Endothelial cell of hepatic sinusoid (primary cell): ENCODE measurements at regions not wholly inside any gene's neighbourhood (a gene's known extent, or its start where the extent isn't known, plus 50 kb on each side); places are given as distances from the start of the nearest gene placed in this dataset.

Source experiments
- in situ Hi-C: cut with HindIII; loops from 2 replicates; pipeline ENCODE4 v1.10.0; 2017; ENCODE audit warnings: low sequenced_read_pairs

DNA sequence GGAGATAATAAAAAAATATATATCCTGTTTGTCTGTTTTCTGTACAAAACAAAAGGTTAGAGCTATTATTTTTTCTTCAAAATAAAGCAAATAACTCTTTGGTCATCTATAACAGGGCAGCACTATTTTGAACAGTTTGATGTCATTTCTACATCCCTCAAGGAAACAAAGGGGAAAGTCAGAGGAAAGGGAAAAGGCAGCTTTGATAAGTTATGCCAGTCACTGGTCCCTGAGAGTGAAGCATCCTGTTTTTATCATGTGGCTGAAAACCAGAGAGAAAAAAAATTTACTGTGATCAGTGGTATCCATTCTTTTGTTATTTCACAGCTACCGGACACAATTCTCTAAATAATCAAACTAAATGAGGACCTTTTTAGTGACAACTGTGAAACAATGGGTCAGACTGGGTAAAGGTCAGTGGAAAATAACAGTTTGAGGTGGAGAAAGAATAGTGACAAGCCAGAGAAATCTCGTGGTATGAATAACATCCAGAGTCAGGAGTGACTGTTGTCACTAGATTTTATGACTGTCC is 356.0 kb downstream of the HDGFL1 start:
- in situ Hi-C loops: no loop called here

DNA sequence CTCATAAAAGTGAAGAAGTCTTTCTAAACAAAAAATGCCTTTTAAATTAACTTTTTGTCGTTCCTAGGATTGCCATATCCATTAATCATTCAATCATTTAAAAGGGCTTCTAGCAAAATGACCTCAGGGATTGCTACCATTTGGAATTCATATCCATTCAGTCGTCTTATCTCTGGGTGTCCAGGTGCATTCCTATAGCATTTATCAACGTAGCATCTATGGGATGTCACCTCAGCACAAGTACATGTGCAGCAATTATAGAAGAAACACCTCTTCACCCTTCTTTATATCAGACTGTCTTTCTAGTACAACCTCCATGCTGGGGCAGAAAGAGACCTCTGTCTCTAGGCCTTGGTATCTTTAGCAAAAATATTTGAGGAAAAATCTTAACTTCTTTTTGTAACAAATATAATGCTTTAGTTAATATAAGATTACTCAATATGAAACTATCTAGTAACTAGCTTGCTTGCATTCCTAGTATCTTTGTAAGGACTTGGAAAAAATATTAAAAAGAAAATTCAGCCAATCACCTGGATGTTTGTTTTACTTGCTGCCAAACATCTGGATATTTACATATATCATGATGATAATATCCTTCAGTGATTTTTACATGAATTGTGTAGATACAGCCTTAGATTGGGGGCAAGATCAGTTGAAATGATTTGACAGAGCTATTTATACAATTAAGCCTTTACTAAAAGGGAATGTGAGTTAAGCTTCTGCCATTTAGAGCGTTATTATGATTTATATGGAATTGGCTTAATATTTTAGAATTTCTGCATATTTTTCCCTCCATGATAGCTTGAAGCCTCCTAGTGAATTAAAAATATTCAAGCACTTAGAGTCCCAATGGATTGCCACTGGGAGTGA is 356.8 kb downstream of the HDGFL1 start:
- in situ Hi-C loops: no loop called here

DNA sequence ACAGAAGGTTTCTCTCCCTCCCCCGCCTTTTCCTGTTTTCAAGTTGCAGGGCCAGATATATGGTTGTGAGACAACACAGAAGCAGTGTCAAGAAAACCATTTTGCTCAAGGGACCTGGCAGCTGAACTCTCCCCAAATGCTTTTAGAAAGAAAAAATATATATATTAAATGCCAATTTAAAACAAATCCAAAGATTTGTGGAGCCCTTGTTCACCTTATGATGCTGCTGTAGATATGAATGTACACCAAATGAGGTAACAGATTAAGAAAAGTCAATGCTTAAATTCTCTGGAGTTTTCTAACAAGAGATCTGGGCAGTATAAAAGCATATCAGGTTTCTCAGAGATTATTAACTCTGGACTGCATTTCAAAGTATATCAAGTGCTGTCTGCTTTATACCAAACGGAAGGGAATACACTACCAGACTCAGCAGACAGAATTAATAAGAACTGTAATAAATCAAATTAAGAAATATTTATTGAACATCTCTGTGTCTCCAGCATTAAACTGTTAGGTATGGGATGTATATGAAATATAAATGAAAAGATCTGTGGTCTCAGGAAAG is 357.5 kb downstream of the HDGFL1 start:
- in situ Hi-C loops: no loop called here

DNA sequence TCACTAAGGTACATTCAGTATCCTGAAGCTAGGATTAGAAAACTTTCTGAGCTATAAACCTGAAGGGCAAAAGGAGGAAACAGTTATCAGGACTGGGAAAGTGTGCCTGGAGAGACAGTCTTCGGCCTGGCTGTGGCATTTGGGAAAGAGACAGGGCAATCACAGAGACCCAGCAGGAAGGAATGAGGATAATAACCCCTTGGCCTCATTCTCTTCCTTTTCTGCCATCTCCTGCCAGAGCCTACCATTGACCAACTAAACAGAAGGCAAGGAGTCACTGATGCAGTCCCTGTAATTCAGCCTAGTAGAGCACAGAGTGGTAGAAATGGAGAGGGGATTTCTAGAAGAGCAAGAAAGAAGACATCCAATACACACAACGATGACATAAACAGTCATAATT is 359.4 kb downstream of the HDGFL1 start:
- in situ Hi-C loops: no loop called here

DNA sequence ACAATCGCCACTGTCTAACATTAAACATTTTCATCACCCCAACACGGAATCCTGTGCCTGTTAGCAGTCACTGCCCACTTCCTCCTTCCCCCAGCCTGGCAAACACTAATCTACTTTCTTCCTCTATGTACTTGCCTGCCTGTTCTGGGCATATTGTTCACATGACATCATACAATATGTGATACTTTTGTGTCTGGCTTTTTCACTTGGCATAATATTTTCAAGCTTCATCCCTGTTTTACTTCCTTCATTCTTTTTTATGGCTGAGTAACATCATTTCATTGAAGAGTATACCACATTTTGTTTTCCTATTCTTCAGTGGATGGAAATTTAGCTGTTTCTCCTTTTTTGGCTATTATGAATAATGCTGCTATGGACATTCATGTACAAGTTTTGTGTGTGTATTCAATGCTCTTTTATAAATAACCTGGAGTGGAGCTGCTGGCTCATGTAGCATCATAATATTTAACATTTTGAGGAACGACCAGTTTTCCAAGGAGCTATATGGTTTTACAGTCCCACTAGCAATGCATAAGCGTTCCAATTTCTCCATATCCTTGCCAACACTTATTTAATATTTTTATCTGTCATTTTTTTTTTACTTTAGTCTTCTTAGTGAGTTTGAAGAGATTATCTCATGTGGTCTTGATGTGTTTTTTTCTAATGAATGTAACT is 360.1 kb downstream of the HDGFL1 start:
- in situ Hi-C loops: no loop called here

DNA sequence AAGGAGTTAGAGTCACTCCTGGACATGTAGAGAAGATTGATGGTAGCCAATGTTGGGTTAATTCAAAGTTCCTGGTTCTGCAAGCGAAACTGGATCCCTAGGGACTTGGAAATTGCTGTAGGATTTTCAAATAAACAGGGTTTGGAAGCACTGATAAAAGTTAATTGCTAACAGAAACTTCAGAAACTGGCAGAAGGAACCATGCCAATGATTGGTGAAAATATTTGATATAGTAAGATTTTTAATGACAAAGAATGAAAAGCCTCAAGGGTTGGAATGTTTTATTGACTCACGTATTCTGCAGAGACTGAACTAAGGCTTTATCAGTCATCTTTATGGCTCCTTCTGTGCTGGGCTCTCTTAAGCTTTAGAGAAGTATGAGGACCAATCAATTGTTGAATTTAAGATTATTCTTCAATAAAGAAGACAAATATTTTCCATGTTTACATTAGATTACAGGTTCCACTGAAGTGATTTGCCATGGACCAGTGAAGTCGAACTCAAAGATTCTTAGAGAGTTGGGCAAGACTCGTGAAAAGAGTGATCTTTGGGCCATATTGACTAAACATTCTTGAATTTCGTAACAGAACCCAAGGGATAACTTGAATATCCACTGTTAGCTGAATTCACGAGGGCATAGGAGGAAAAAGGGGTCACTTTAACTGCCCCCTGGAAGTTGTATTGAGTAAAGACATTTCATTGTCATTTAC is 371.4 kb downstream of the HDGFL1 start:
- in situ Hi-C loops: no loop called here

DNA sequence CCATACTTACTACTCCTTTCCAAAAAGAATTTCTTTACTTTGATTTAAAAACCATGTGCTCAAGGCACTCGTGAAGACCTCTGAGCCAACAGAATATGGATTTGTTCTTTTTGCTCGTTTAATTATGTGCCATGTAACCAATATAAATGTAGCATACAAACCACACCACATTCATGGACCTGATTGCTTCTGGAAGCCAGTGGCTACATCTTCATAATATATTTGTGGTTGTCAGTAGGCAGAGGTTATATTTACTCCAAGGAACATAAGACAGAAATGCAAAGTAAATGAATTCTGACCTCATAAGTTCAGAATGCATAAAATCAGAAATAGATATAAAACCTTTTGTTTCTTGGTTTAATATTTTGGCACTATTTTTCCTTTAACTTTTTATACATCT is 373.0 kb downstream of the HDGFL1 start:
- in situ Hi-C loops: no loop called here

DNA sequence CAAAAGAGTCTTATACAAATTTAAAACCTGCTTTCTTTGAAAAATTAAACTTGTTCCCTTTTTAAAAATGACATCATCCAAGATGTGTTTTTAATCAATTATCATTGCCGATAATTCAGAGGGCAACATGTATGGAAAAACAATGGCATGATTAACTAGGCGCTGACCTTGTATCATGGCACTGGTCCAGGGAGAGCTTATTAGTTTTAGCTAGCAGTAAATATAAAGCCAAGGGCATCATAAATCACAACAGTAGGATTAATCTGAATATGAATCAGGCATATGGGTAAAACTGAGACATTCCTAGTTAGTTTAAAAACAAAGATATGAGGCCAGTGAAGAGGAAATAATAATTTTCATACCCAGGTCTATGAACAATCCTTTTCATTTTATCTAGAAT is 374.0 kb downstream of the HDGFL1 start:
- in situ Hi-C loops: no loop called here

DNA sequence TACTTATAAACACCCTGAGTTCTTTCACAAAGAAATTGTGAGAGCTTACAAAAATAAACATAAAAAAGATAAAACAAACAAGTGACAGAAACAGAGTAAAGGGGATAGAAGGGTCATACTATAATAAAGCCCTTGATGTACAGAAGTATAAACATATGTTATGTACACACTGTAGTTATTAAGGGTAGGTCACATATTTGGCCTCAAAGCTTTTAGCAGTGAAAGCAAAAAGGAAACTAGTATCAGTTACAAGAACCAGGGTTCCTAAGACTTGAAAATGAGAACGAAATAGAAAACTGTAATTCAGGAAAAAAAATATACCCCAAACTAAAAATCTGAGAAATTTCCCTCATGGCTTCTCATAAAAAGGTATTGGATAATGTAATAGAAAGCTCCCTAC is 380.6 kb downstream of the HDGFL1 start:
- in situ Hi-C loops: no loop called here

DNA sequence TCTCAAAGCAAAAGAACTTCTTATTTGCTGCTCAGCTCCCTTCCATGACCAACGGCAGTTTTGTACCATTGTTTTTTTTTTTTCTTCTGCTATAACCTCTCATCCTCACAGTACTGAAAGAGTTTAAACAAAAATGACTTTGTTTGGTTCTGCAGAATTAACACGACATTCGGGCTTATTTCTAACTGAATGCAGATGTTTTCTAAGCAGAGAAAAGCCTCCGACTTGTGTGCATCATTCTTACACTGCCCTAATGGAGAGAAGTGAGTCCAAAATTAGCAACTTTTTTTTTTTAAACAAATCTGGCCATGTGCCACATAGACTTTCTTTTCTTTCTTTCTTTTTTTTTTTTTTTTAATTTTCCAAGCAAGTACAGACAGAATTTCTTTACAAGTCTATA is 382.7 kb downstream of the HDGFL1 start:
- in situ Hi-C loops: no loop called here

DNA sequence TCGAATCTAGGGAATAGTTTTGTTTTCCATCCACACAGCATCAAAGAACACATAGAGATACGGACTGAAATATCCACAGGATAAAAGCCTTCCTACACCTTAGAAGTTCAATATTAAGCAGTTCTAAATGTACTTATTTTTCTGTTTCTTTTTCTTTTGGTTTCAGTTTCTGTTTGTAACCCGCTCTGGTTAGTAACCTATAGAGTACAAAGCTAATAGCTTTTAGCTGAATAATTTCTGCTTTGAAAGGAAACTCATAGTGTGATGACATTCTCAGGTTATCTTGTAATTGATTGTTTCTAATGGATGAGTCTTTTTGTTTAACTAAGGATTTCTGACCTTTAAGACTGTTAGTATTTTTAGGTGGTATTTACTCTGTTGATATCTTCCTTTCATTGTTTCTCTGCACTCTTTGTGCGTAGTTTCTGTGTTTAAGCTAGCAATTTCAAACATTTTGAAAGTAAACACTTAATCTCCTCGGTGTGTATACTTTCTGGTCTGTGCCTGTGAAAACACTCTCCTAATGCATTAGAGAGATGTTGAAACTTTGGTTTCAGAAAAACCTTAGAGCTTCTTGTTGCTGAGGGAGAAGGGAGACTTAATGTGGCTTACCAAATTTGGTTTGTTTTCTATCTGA is 385.5 kb downstream of the HDGFL1 start:
- in situ Hi-C loops: no loop called here

DNA sequence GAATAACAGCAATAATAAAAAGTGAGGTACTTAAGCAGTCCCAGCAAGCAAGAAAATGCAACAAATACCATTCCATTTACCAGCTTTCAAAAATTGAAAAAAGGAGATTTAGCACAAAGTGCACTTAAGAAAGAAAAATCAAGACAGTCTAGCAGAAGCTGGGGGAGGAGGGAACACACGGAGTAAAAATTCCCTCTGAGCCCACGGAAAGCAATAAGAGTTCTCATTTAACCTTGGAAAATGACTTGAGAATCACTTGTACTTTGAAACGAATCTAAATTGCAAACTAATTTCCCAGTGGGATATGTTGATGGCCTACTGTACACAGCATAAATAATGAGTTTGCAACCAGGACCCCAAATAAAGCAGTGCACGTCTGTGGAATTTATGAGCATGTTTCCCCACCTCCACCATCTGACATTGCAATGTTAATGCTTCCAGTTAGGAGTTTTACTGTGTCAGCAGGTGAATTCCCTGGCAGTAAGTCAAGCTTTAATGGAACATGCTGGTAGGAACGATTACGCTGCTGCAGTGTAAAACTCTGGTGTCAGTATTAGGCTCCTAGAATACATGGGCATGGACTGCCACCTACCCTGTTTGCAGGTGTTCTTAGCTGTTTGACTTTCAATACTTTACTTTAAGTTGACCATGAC is 386.8 kb downstream of the HDGFL1 start:
- in situ Hi-C loops: no loop called here

DNA sequence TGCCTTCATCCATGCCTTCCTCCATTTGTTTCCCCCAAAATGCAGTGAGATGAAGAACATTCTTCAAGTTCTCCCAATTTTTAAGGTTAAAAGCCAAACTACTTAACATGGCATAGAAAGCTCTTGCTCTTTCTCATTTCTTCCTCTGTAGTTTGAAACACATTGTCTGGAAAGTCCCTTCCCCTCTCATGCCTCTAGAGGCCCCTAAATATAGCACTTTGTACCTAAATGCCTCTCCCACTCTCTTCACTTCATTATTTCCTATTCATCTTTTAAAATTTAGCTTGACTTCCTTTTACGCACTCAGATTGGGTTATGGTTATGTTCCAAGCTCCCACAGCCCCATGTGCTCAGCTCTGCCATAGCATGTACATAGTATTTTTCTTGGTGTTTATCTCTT is 389.3 kb downstream of the HDGFL1 start:
- in situ Hi-C loops: no loop called here

DNA sequence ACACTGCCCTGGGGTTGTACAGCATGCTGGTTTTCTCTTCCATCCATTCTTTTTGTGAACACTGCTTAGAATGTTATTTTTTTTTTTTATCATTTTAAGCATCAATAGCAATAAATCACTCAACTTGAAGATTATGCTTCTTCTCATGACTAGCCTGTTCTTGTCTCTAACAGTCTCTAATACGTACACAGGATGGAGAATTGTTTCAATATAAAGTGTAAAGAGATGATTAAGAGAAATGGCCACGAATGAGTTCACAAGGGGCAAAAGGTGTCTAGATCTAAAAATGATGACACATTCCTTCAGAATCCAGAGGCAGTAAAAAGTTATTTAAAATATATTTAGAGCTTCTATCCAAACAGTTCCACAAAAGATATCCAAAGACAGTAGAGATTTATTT is 390.2 kb downstream of the HDGFL1 start:
- in situ Hi-C loops: no loop called here

DNA sequence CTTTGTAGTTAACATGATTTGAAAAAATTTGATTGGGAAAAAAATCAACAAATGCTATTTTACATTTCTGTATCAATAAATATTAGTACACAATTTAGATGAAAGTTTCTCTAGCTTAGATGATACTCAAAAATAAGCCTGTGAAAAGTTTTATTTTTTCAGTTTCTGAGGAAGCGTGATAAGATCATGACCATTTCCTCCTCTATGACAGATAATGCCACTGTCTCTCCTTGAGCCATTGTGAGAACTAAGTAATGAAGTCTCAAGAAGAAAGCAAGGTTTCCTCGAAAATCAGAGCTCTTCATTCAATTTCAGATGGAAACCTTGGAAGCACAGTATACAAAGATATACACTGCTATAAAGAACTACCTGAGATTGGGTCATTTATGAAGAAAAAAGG is 395.0 kb downstream of the HDGFL1 start:
- in situ Hi-C loops: no loop called here

DNA sequence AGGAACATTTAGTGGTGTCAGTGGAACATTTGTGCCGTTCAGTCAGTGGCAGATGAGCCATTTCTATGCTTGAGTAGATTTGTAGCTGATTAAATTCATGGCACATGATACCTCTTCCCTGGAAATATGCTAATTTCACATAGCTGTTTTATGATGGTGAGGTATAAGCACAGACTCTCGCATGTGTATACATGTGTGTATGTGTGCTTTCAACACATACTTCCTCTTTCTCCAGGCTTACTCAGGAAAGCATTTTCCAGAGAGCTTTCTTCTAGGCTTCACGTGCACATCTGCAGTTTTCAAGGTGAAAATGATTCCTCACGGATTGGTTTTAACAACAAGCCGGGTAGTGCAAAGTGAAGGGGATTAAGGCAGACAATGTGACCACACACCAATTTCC is 396.5 kb downstream of the HDGFL1 start:
- in situ Hi-C loops: no loop called here

DNA sequence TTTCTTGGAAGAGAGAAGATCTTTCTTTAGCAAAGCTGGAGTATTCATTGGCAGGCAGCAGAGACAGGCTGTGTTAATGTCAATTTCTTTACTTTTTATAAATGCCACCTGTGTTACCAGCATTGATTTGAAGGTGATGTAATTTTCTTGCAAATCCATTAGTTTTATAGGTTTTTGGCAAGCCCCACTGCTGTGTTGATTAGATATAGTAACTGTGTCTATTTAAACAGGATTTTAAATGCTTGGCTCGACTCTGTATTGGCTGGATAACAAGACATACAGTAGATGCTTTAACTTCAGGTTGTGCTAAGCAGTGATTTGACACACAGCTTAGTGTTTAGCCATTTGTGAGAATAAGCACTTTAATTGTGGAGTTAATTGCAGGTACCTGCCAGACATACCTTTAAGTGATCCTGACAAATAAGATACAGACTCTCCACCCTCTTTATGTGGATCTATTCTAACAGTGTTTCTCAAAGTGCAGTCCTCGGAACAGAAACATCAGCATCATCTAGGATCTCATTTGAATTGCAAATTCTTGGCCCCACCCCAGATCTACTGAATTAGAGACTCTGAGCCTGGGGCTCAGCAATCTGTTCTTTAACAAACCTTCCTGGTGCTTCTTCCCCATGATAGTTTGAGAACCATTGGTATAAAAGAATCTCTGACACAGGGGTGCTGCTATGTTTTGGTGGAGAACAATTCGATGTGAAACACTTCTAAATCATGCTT is 397.5 kb downstream of the HDGFL1 start:
- in situ Hi-C loops: no loop called here

DNA sequence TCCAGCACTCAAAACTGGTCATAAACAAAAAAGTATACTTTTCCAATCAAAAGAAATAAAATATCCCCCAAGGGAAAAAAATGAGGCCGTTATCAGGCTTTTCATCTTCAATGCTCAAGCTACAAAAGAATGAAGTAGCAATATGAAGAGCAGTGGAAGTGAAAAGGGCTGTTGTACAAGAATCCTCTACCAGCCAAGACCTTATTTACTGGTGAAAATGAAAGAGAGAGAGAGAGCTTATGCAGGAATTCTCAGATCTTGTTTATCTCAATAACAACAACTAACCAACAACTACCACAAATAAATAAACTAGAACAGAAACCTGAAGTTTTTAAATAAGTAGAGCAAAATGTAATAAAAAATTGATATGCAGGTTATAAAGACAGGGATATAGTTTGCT is 400.6 kb downstream of the HDGFL1 start:
- in situ Hi-C loops: no loop called here

DNA sequence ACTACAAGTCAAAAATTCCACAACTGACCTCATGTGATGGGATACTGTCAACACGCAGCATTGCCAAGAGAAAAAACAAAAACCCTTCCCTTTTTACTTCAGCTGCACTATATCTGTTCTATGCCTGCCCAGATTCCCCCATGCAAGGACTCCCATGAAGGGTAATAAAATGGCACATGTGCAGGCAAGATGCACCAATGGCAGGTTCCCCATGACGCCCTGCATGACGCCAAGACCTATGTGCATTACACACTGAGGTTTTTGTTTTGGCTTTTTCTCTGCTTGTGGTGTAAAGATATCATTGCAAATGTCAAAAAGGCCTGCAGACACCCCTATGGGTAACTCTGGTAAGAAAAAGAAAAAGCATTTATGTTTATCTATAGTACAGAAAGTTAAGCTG is 403.4 kb downstream of the HDGFL1 start:
- in situ Hi-C loops: no loop called here

DNA sequence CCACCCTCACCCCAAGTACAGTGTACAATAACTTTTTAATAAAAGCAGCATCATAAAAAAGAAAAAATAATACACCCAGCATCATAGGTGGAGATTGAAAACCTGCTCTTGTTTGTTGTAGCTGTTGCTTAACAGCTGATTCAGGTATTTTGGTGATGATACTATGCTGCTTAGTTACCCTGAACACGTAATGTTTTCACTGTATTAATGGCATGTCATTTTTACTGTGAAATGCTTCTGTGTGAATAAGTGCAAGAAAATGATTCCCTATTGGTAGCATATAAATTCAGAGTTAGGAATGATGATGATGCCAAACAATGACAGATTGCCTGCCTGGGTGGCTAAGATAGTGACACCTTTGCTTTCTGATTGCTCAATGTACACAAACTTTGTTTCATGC is 405.7 kb downstream of the HDGFL1 start:
- in situ Hi-C loops: no loop called here
